Activated CD4-positive, CD25-positive, alpha-beta regulatory T cell treated with anti-CD3 and anti-CD28 coated beads, Interleukin-2, amount 50 U/mL, for 16 hours (primary cell): ENCODE measurements at regions not wholly inside any gene's neighbourhood (a gene's known extent, or its start where the extent isn't known, plus 50 kb on each side); places are given as distances from the start of the nearest gene placed in this dataset.
"Not testable (repeated sequence)": the region's sequence is repeated elsewhere in the genome, so short reads cannot be mapped to it uniquely, and the experiment has no call there.

ENCODE experiments used
- DNase-seq: peaks from one replicate; pipeline ENCODE4 v3.0.0-alpha.2; 2020; ENCODE audit warnings: low read depth, low spot score

DNA sequence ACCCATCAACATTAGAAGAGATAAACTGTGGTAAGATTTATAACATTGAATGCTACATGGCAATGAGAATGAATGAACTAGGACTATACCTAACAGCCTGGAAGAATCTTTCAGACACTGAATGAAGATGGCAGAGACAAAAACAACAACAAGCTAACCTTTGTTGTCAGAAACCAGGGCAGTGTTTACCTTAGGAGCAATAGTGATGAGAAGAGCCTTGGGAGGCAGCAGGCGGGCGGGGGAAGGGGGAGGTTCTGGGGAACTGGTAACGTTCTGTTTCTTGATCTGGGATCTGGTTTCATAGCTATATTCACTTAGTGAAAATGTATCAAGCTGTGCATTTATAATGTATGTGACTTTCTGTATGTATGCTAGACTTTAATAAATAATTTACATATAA is 139.0 kb upstream of the TNRC6C start:
- DNase-seq, result no peak

- no peak for DNase-seq
These were observed 137.4 kb upstream of the TNRC6C start for GRCh38 chr17:77821114-77821513.

DNA sequence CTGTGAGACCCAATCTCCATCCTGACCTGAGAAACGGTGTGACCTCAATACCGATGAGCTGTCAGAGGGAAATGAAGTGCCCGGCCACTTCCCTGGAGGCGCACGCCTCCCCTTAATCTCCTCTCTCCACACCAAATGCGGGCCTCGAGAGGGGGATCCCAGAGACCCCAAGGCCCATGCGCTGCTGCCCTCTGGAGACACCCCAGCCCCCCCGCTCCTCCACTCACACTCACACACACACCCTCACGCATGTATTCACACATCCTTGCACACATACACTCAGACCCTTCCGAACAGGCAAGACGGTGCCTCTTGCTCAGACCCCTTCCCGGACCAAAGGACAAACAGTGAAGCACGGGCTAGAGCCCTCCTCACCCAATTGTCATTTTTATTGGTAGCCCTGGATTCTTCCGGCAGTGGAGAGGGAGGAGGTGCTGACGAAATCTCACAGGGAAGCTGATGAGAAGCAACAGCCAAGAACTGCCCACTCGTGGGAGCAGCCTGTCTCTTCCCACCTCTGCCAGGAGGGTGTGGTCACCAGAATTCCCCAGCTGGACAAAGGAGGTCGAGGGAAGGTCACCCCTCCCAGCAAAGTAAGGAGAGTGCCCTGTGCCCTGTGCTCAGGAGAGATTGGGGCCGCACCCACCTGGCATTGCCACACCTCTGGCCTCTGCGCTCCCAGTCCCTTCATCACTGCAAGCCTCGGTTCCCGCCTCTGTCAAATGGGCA is 136.0 kb upstream of the TNRC6C start:
- no peak for DNase-seq

DNA sequence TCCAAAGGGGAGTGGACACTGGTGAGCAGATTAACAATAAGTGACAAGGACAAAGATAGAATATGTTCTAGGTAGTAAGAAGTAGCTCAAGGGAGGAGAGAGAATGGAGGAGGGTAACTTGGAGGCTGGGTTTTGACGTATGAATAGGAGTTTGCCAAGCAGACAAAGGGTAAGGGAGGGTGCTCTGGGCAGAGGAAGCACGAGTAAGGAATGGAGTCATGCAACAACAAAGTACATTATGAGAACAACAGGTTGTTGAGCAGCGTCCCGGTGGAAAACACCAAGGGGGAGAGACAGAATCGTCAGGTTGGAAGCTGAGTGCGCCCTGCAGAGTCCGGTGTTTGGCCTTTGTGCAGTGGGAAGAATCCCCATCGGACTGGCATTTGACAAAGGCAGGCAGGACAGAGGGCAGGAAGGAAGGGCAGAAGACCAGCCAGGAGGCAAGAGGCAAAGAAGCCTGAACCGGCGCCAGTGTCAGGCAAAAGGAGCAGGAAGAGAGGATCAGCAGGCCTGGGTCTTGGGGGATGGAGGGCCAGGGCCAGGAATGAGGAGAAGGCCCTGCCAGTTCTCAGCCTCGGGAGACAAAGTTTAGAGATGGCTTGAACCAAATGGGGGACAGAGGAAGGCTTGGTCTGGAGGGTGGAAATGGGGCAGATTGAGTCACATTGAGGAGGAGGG is 134.3 kb upstream of the TNRC6C start:
- no peak for DNase-seq

GRCh38 chr17:77824780-77825280 is 133.7 kb upstream of the TNRC6C start:
- no peak for DNase-seq

- DNase-seq, result no peak
These were observed 132.9 kb upstream of the TNRC6C start for GRCh38 chr17:77825621-77826020.

- DNase-seq, result no peak
These were observed 132.2 kb upstream of the TNRC6C start for GRCh38 chr17:77826132-77826873.

DNA sequence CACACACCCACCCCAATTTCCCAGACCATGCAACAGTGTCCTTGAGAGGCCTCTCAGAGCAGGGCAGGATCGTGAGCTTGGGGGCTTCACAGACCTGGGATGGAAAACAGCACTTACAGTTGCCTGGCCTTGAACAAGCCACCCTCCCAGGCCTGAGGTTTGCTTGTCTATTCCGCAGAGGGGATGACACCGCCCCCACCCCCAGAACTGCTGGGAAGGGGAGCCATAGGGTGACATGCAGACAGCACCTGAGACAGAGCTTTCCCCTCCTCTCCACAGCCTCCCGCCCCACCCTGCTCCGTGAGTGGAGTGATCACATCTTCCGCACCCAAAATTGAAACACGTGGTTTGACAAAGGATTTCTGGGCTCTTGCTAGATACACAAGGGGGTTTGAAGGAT is 131.5 kb upstream of the TNRC6C start:
- DNase-seq, result no peak

DNA sequence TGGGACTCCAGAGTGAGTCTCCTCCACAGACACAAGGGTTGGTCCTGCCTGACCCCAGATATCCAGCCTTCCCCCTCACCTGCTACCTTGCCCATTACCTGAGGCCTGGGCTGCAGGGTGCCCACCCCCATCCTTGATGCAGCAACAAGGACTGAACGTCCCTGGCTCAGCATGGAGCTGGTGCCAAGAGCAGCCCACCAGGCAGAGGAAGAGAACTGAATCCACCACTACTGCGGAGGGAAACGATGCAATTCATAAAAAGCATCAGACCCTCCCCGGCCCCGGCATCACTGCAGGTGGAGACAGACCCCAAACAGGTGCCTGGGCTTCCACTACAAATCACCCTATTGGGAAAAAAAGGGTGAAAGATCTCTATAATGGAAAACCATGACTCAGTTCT is 131.0 kb upstream of the TNRC6C start:
- DNase-seq, result no peak

DNA sequence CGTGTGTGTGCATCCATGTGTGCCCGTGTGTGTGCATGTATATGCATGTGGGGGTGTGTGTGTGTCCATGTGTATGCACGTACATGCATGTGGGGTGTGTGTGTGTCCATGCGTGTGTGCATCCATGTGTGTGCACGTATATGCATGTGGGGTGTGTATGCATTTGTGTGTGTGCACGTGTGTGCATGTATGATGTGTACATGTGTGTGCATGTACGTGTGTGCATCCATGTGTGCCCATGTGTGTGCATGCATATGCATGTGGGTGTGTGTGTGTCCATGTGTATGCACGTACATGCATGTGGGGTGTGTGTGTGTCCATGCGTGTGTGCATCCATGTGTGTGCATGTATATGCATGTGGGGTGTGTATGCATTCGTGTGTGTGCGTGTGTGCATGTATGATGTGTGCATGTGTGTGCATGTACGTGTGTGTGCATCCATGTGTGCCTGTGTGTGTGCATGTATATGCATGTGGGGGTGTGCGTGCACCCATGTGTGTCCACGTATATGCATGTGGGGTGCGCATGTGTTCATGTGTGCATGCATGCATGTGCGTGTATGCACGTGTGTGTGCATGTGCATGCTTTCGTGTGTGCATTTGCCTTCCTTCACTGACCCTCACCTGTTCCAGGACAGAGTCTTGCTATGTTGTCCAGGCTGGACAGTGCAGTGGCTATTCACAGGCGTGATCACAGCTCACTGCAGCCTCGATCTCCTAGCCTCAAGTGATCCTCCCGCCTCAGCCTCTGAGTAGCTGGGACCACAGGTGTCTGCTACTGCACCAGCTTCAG is 129.6 kb upstream of the TNRC6C start:
- DNase-seq, result no peak

DNA sequence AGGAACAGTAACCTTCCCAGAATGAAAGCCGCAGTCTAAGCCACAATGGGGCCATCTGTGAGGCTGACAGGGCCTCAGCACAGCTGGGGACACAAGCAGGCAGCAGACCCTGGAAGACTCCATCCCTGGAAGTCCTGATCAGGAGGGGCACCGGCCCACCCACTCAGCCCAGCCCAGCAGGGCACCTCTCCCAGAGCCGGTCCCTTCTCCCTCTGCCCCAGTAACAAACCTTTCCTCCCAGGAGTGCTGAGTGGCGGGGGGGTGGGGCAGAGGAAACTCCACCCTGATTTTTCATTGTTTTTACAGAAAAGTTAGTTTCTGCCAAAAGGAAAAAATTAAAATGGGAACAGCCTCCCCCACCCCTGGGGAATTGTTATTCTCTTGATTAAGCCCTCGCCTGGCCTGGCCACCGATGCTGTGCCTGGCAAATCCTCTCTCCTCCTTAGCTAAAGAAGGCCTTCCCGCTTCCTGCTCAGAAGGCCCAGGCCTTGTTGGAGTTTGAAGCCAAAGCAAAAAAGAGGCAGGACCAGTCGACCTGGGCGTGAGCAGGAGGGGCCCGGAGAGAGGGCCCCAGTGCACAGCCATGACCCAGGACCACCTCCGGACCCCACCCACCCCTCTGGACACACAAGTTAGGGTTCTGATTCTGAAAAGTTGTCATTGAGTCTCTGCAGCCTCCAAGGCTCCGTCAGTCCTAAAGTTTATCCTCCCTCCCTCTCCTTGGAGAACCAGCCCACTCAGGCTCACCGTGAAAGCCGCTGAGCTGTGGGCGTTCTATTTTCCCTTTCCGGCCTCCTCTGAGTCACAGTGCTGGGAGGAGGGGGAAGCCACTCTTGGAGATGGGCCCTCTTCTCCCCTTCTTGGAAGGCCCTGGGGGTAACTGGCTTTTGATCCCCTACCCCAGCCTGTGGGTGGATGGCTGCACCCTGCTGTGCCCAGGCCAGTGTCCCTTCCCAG is 128.4 kb upstream of the TNRC6C start:
- DNase-seq, result no peak

DNA sequence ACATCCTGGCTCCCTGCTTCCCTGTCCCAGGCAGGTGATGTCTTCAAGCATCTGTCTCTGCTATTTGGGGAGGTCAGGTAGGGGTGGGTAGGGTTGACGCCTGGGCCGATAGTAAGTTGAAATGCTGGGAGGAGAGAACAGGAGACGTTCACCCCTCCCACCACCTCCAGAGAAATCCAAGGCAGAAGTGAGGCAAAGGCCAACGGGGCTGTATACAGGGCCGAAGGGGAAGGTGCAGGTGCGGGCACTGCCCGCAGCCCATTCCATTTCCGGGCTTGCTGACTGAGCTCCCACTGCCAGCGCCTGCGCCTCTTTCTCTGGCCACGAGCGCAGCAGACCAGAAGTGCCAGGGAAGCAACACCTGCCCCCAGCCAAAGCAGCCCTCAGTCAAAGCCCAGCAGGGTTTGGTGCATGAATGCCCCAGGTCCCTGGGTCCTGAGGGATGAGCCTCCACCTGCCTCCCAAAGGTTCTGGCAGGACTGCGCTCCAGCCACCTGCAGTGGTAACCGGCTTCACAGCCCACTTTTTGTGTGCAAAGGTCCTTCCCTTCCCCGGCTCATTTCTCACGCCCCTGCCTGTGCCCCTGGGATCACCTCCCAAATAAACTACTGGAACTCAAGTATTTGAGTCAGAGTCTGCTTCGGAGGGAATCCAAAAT is 127.6 kb upstream of the TNRC6C start:
- DNase-seq, result no peak

- DNase-seq, result no peak
These were observed 126.9 kb upstream of the TNRC6C start for GRCh38 chr17:77831474-77832179.

GRCh38 chr17:77832180-77832560 is 126.3 kb upstream of the TNRC6C start:
- no peak for DNase-seq

DNA sequence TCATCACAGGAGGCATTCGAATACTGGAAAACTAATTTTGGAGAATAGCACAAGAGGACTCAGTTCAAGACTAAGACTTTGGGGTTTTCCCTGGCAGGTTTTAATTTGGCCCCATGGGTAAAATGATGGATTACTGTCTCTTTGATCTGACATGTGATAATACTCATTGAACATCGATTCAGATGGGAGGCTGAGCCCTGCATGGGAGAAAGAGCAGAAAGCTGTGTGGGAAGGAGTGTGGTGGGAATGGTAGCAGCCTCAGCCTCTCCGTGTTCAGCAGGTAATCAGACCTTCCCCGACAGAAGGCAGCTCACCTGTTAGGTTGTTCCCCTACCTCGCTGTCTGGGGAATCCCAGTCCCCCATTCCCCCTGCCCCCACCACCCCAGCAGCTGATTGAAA is 124.7 kb upstream of the TNRC6C start:
- DNase-seq, result no peak

DNA sequence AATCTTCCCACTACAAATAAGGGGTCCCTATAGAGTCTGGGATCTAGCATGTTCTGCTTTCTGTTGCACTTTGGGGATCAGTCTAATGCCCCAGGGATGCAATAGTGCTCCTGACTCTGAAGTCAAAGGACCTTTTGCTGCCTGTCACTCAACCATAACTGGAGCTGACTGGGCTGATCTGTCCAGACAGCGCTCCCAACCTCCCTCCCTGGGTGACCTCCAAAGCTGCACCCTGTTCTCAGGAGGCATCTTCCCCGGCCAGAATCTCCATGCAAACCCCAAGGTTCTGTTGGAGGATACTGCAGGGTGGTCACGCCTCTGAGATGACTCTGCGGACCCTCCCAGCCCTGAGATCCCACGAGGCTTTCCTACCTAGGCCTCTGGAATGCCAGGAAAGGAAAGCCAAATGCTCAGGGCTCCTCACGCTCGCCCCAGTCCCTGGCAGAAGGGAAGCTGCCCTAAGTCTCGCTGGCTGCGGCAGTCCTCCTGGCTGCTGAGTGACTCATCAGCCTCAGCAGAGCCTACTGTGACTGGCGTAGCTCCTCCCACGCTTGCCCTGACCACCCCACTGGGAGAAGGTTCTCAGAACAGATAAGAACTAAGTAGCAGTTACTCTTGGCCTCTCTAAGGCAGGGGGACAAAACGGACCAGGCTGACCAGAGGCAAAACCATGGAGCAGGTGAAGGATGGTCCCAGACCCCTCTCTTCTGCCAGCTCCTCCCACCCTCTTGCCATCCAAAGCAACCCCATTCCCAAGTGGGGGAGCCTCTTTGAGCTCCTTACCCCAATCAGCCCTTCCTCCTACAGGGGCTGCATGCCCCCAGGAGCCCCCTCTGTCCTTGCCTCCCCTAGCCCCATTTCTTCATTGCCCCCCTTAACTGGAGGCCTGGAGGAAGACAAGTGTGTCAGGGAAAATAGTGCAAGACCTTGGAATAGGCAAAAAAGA is 124.1 kb upstream of the TNRC6C start:
- peak; percentile 28 for DNase-seq

DNA sequence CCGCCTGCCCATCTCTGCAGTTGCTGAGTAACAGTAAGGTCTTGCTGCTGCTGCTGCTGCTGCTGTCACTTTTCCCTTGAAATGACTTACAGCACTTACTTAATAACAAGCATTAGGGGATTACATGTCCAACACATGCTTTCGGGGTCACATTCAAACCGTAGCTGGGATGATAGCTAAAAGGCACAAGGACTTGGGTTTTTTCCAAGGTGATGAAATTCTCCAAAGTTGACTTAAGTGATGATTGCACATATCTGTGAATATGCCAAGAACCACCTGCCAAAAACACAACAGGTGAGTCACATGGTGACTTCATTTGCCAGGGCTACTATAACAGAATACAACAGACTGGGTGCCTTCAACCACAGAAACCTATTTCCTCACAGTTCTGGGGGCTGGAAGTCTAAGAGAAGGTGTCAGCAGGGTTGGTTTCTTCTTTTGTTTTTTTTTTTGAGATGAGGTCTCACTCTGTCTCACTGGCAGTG is 121.9 kb upstream of the TNRC6C start:
- DNase-seq, result no peak

DNA sequence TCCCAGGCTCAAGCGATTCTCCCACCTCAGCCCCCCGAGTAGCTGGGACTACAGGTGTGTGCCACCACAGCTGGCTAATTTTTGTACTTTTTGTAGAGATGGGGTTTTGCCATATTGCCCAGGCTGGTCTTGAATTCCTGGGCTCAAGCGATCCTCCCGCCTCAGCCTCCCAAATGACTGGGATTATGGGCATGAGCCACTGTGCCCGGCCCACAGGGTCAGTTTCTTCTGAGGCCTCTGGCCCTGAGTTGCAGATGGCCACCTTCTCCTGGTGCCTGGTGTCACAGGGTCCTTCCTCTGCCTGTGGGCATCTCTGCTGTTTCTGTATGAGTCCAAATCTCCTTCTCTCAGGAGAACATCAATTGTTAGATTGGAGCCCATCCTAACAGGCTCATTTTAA is 121.4 kb upstream of the TNRC6C start:
- DNase-seq, result not testable (repeated sequence)
